SK-N-DZ (cell line): ENCODE measurements at regions not wholly inside any gene's neighbourhood (a gene's known extent, or its start where the extent isn't known, plus 50 kb on each side); places are given as distances from the start of the nearest gene placed in this dataset.
"Not testable (repeated sequence)": the region's sequence is repeated elsewhere in the genome, so short reads cannot be mapped to it uniquely, and the experiment has no call there.

ENCODE experiments used
- DNase-seq: peaks from one replicate; pipeline ENCODE4 v3.0.0-alpha.2; 2015; ENCODE audit warnings: low spot score

DNA sequence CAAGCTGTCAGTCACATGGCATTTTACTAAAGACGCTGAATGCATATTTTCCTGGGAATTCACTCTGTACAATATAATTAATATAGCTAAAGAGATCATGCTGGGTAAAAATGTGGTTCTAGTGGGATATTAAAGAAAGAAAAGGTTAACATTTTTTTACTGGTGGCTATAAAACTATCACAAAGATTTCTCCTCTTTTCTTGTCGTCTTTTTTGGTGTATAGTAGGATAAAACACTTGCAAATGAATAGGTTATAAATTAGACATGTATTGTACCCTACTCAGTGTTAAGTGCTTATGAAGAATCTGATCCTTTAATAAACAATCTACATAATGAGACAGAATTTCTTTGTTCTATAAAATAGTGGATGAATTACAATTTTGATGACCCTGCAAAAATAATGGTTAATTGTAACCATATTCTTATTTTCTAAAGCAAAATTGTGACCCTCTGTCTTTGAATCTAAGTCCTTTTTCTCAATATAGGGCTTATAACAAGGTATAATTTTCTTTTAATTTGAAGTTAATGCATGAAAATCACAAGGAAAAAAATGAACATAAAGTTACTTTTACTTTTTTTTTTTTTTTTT, 1540.4 kb upstream of the GOT2 start:
- DNase-seq: no peak

DNA sequence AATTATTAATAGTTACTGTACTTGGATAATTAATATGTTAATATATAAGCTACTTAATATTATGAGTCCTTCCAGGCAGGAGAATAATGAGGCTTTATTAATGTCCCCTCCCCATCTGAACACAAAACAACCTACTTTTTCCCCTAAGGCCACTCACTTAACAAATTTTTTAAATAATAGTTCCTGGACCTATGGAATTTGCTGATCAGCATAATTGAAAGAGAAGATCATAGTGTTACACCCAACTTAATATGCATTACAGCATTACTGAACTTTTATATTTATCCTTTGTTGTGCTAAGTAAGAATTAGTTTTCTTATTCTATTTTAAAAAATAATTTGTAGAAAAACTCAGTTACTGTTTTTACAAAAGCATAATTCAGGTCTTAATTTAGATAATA, 1537.7 kb upstream of the GOT2 start:
- DNase-seq: no peak

DNA sequence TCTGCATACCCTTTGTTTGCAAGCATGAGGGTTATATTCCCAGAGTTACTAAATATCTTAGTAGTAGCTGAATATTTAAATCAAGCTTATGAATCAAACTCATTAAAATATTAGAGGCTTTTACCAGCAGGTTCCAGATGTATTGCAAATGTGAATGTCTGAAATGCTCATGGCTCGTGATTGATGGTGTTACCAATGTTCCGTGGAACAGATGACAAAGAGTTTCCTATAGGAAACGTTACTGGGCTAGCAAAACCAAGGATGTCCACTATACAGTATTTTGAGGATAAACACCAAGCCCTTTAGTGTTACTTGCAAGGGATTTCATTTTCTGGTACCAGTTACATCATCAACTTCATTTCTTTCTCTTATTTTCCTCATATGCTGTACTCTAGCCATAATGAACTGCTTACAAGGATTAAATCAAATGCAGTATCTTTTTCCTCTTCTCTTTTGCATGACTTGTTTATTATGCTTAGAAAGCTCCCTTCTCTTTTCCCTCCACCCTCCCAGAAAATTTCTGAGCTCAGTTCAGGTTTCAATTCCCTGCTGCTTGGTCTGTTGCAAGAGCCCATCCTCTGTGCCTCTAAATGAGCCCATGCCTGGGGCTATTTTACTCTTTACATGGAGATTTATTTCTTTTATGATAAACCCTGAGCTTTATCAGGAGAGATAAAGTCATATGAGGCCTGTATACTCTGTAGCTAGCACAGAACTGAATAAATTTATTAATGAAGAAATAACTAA, 1537.1 kb upstream of the GOT2 start:
- DNase-seq: no peak

DNA sequence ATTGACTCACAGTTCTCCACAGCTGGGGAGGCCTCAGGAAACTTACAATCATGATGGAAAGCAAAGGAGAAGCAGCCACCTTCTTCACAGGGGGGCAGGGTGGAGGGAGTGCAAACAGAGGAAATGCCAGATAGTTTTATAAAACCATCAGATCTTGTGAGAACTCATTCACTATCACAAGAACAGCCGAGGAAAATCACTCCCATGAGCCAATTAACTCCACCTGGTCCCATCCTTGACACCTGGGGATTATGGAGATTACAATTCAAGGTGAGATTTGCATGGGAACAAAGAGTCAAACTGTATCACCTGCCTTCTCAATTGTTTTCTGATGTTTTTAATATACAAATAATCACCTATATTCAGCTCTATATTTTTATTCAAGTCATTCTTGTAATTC, 1527.3 kb upstream of the GOT2 start:
- DNase-seq: no peak

DNA sequence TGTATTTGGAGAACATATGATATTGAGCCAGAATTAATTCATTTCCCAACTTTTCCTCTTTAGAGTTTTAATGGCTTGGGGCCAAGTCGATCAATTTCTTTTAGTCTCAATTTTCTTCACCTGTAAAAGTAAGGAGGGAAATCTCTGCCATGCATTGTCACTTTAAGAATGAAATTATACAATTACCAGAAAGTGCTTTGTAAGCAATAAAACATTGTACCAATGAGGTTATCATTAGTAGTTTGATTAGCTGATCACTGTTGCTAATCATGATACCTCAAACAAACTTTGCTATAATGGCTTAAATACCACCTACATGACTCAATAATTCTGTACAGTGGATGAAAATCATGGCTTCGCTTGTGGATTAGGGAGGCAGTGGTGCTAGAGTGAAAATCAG, 1525.8 kb upstream of the GOT2 start:
- no peak for DNase-seq

DNA sequence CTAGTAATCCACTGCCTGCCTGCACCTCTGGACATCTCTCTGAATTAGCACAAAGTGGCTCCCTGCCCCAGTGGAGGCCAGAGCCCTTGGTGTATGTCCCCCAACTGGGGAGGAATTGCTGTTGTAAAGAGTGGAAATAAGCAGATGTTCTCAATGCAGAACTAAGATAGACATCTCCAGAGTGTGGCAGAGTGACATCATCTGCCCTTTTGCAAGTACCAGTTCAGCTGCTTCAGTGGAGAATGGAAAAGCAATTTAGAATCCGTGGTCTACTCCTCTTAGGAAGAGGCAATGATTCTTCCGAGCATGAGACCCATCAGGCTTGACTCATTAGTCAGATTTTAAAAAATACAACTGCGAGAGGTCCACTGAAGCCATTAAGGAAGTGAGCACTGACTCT, 1512.0 kb upstream of the GOT2 start:
- DNase-seq: peak; percentile 66

DNA sequence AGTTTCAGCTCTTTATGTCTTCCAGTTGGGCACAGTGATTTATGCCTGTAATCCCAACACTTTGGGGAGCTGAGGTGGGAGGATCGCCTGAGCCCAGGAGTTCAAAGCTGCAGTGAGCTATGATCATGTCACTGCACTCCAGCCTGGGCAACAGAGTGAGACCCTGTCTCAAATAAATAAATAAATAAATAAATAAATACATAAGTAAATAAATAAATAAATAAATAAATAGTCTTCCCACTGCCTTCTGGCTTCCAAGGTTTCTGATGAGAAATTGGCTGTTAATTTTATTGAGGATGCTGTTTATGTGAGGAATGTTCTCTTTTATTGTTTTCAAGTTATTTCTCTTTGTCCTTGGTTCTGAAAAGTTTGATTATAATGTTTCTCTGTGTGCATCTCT, 1507.6 kb upstream of the GOT2 start:
- no peak for DNase-seq

DNA sequence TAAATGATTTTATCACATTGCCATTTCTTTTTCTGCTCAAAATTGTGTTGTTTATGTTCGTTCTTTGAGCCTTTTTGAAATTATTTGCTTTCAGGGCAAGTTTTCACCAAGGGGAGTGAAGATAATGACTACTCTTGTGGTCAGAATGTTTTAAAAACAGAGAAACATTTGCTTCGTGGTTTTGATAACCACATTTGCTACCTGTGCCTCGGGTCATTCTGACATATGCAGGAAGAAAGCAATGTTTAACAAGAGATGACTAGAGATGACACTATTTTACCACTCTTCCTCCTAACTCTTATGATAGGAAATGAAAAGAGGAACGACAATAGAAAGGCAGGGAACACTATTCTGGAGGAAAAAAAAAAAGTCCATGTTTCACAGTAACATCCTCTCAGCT, 1496.5 kb upstream of the GOT2 start:
- no peak for DNase-seq

DNA sequence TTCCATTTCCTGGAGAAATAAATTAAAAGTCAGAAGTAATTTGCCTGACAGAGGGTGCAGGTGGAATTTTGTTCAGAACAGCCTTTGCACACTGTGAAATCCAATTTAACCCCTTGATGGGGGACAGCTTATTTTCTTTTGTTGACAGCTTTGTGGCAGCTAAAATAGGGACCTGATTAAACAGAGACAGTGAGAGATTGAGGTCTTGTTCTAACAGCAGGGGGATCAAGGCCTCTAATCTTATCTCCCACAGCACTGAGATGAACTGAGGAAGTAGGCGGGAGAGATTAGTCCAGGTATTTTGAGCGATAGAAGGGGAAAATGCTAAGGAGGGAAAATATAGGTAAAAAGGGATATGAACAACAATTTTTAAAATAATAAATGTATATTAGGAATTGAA, 1491.4 kb upstream of the GOT2 start:
- DNase-seq: peak; percentile 15

DNA sequence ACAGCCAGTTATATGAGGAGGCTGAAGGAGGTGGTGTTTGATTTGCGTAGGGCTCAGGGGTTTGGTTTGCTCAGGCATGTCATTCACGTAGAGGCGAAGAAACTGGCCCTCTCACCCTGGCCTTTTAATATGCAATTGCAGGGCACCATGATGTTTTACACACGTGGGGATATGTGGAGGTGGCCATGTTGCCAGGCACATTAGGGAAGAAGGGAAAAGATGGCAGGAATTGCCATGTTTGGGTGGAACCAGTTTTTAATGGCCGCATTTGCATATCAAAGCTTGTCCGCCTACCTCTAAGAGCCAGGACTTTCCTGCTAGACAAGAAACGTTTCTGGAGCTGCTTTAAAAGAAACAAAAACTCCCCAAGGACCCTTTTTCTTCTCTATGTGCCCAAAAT, 1483.7 kb upstream of the GOT2 start:
- DNase-seq: no peak

DNA sequence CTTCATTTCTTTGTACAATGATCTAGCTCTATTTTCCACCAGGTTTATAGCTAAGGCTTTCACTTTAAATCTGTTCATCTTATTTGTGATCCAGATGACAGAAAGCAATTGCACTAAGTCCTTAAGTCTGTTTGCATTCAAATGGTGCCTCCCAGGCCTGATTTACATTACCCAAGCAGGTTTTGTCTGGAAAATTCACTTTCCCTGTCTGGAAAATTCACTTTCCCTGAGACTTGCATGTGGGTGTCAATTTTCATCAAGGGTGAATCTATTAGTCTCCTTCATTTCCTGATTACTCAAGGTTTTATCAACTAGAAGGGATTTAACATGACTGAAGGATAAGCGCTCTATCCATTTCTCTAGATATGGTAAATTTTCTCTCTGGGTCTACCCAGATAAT, 1480.2 kb upstream of the GOT2 start:
- no peak for DNase-seq

DNA sequence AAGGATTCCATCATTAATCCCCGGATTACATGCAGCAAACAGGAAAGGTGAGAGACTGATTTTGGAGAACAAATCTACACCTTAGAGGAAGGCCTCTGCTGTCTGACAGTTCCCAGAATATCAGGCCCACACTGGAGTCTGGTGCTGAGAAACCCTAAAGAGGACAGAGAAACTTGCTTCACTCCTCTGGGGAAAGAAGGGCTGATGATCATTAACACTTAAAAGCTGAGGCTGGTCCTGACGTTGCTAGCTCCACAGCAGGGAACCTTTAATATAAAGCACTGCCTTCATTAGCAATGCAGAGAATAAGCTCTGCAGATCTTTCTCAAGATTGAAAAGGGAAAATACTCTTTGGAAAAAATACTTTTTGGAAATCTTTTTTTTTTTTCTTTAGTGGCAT, 1472.4 kb upstream of the GOT2 start:
- no peak for DNase-seq

DNA sequence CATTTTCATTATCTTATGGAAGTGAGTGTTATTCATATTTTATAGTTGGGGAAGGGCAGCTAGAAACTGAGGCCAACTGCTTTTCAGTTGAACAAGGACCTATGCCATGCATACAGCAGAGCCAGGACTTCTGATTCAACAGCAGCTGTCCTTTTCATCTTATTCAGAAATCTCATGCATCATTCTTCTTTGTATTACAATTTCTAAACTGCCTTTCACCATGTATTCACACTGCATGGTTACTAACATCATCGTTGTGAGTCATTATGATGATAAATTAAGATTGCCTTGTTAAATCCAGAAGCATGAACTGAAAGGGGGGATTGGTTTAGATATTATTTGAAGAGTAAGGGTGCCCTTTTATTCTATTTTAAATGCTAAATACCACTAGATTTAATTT, 1470.1 kb upstream of the GOT2 start:
- no peak for DNase-seq

DNA sequence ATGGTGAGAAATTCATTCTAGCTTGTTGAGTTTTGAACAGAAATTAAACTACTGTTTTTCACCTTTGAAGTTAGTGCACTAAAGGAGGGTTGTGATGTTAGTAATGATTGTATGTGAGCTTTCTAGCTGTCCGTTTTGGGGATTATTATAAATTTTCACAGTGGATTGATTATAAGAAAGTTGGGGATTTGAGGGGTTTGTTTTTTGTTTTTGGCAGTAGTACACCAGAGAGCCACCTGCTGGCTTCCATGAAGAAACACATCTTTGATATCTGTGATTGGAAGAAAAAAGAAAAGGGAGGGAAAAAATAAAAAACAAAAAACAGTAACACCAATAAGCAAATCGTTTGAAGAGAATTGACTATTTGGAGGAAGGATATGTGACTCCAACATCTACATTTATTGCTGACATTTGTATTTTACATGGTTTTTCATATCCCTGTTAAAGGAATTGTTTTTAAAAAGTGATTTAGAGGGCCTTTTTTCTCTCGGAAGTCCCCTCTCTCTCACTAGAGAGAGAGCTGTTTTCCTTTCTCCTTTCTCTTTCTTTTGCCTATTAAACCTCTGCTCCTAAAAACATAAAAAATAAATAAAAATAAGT, 1469.5 kb upstream of the GOT2 start:
- DNase-seq: peak; percentile 20

DNA sequence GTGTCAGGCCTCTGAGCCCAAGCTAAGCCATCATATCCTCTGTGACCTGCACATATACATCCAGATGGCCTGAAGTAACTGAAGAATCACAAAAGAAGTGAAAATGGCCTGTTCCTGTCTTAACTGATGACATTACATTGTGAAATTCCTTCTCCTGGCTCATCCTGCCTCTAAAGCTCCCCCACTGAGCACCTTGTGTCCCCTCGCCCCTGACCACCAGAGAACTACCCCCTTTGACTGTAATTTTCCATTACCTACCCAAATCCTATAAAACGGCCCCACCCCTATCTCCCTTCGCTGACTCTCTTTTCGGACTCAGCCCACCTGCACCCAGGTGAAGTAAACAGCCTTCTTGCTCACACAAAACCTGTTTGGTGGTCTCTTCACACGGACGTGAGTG, 1466.6 kb upstream of the GOT2 start:
- not testable (repeated sequence) for DNase-seq

DNA sequence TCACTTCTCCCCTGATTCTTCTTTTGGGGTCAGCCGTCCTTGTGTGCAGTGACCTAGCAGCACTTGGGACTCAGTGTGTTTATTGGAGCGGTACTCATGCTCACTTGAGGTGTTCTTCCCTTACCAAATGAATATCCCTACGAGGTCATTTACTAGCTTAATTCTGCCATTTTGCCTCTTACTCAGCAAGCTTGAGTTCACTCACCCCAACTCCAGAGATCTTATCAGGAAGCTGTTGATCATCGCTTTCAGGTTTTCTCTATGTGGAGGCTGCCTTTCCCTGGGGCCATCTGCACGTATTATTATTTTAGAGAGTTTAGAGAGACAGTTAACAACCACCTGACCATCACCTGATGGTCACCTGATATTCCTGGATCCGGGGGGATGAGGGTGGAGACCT, 1466.0 kb upstream of the GOT2 start:
- DNase-seq: no peak

DNA sequence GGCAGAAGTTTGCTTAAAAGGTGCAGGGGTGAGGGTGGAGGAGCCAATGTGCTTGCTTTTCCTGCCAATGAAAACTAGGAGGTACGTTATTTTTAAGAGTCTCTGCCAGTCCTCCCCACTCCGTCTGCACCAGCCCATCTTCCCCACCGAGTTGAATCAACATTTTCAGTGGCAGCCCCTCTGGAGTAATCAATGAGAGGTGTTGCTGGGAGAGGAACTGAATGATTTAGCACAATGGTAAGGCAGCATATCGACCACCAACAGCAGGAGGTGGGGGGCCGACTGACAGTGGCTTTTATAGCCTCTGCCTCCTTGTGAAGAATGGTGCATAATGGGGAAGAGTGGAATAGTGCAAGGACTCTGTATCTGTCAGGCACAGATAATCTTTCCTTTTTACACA, 1465.0 kb upstream of the GOT2 start:
- no peak for DNase-seq

DNA sequence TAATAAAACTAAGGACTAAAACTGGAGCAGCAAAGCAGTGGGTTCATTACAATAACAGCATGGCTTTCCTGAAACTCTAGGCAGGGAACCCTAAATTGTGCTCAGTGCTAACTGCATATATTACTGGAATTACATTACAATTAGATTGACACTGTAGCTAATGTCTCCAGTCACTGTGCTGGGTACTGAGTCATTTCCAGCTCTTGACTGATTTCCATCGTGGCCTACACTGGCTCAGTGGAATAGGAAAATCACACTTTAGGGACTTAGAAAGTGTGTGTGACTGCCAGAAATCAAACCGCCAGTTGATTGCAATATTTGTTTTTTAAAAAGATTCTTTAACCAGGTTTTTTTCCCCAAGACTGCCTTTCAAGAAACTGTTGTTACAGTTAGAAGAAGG, 1447.4 kb upstream of the GOT2 start:
- no peak for DNase-seq

DNA sequence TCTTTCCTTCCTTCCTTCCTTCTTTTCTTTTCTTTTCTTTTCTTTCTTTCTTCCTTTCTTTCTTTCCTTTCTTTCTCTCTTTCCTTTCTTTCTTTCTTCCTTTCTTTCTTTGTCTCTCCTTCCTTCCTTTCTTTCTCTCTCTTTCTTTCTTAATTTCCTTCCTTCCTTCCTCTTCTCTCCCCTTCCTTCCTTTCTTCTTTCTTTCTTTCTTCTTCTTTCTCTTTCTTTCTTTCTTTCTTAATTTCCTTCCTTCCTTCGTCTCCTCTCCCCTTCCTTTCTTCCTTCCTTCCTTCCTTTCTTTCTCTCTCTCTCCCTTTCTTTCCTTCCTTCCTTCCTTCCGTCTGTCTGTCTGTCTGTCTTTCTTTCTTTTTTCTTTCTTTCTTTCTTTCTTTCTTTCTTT, 1446.5 kb upstream of the GOT2 start:
- no peak for DNase-seq

DNA sequence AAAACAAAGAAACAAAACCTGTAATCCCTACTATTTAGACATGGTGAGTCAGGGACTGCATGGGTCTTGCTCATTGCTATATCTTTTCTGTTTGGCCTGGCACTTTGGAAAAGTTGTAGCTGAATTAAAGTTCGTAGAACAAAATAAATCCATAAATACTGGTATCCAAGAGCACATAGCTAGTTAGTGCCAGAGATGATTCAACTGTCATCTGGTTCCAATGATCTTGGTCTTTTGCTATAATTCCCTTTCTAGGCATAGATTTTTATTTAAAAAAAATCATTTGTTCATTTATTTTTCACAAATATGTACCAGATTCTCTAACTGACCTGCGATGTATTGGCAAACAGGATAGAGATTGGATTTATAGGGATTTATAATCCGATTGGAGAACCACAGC, 1436.1 kb upstream of the GOT2 start:
- DNase-seq: no peak

DNA sequence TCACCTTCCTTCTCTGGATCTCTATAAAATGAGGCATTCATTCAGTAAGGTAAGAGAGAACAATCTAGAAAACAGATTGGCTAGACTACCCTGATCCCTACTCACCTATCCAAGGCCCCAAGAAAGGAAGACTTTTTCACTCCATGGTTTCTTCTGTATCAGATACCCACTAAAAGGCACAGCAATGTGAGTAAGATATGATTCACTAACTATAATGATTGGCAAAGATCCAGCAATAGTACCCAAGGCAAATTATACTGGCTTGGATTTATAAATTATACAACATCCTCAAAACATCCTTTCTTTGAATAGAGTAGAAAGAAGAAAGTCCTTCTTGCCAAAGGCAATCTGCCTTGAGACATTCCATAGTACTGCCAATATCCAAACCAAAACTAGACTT, 1432.0 kb upstream of the GOT2 start:
- no peak for DNase-seq

DNA sequence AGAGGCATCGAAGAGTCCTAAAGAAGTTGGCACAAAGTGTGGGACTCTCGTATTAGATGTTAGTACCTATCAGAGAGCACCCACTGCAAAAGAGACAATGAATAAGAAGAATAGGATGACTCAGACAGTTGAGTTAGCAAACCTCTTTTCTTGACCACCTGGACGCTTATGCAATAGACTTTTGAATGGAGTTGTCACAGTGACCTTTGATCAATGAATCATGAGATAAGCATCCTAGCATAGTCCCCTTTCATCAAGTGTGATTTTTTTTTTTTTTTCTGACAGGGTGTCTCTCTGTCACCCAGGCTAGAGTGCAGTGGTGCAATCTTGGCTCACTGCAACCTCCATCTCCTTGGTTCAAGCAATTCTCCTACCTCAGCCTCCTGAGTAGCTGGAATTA, 1417.9 kb upstream of the GOT2 start:
- no peak for DNase-seq

DNA sequence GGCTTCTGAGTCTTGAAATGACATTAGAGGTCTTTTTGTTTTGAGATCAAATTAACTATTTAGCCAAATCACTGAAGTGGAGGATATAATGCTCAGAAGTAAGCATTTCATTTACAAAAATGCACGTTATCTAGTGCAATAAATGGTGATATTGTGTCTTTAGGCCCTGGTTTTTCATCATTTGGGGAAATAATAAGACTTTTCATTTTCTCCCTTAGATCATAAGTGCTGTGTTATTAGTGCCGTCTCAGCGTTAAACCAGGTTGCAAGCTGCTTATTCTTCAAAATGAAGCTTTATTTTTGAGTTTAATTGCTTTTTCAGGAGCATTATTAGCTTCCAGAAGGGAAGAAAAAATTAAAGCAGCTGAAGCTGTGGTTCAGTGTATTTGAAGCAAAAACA, 1416.8 kb upstream of the GOT2 start:
- no peak for DNase-seq

DNA sequence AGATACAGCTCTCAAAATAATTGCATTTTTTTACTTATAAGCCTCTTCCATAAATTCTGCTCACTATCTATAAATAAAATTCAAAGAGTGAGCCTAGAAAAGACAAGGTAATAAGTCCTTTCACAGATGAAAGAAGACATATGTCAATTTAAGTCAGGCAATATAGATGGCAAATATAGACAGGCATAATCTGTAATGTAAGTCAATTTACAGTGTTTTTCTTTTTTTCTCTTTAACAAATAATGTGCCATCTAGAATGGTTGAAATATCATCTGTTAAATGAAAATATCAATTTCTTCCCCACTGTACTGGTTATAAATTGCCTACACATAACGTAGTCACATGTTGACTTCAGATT, 1409.2 kb upstream of the GOT2 start:
- no peak for DNase-seq
